NOMO-1 treated with dmso at 0.1 percent for 144 hours (cell line): ENCODE measurements at regions not wholly inside any gene's neighbourhood (a gene's known extent, or its start where the extent isn't known, plus 50 kb on each side); places are given as distances from the start of the nearest gene placed in this dataset.
"Not testable (repeated sequence)": the region's sequence is repeated elsewhere in the genome, so short reads cannot be mapped to it uniquely, and the experiment has no call there.

ENCODE experiments used
- DNase-seq: peaks from one replicate; lab custom pipeline; 2025; ENCODE audit not compliant: unreplicated experiment; lab: John Stamatoyannopoulos, UW

GRCh38 chr5:134471858-134472449, 53.5 kb upstream of the JADE2 start:
- not testable (repeated sequence) for DNase-seq

- DNase-seq = no peak
Measured at GRCh38 chr5:134468921-134469400, 56.5 kb upstream of the JADE2 start.

- DNase-seq = no peak
Measured at GRCh38 chr5:134467231-134467630, 55.5 kb upstream of the CDKN2AIPNL start.

- DNase-seq = peak; percentile 91
Measured at GRCh38 chr5:134466241-134467069, 54.8 kb upstream of the CDKN2AIPNL start.

- peak; percentile 63 for DNase-seq
Measured at GRCh38 chr5:134465816-134466240, 54.1 kb upstream of the CDKN2AIPNL start.

- DNase-seq = peak; percentile 48
Measured at GRCh38 chr5:134464988-134465815, 53.5 kb upstream of the CDKN2AIPNL start.

GRCh38 chr5:134463991-134464760, 52.5 kb upstream of the CDKN2AIPNL start:
- DNase-seq = no peak

GRCh38 chr5:134463176-134463720, 51.6 kb upstream of the CDKN2AIPNL start:
- no peak for DNase-seq

- no peak for DNase-seq
Measured at GRCh38 chr5:134462761-134463160, 51.1 kb upstream of the CDKN2AIPNL start.

GRCh38 chr5:134462047-134462575, 50.4 kb upstream of the CDKN2AIPNL start:
- DNase-seq = no peak
